Bronchial epithelial cell (primary cell): ENCODE measurements at regions not wholly inside any gene's neighbourhood (a gene's known extent, or its start where the extent isn't known, plus 50 kb on each side); places are given as distances from the start of the nearest gene placed in this dataset.

ENCODE experiments used
- DNase-seq: peaks from one replicate; pipeline ENCODE4 v3.0.0-alpha.2; 2010; ENCODE audit warnings: low read depth
- FAIRE-seq: peaks from 2 replicates; lab custom pipeline; 2011; peaks lifted over from hg19 to GRCh38; lab: Jason Lieb, UNC
- H3K27me3 ChIP-seq: 2 replicates; pipeline ENCODE4 v1.5.1; 2011; ENCODE audit warnings: low read length; ENCODE audit not compliant: control insufficient read depth, insufficient read depth
- H3K36me3 ChIP-seq: 2 replicates; pipeline ENCODE4 v1.5.1; 2011; ENCODE audit warnings: low read length; ENCODE audit not compliant: control insufficient read depth, insufficient read depth
- H3K4me3 ChIP-seq: 2 replicates; pipeline ENCODE4 v1.5.1; 2011; ENCODE audit warnings: mild to moderate bottlenecking, low read depth, low read length, control low read depth
- TF ChIP-seq, protein P1 (sequence below): IDR thresholded peaks from 2 replicates; pipeline ENCODE4 v1.5.1; 2011; ENCODE audit warnings: mild to moderate bottlenecking, moderate library complexity, low read length, control low read depth, inconsistent platforms; ENCODE audit not compliant: insufficient read depth, severe bottlenecking

- DNase-seq (peak; percentile 14), FAIRE-seq (no peak)
- Histone ChIP-seq H3K27me3 (no peaks in the 10 kb centered on the region), H3K4me3 (no peak overlapping the region), H3K36me3 (no peaks in the 10 kb centered on the region)
- TF ChIP-seq, protein P1, sequence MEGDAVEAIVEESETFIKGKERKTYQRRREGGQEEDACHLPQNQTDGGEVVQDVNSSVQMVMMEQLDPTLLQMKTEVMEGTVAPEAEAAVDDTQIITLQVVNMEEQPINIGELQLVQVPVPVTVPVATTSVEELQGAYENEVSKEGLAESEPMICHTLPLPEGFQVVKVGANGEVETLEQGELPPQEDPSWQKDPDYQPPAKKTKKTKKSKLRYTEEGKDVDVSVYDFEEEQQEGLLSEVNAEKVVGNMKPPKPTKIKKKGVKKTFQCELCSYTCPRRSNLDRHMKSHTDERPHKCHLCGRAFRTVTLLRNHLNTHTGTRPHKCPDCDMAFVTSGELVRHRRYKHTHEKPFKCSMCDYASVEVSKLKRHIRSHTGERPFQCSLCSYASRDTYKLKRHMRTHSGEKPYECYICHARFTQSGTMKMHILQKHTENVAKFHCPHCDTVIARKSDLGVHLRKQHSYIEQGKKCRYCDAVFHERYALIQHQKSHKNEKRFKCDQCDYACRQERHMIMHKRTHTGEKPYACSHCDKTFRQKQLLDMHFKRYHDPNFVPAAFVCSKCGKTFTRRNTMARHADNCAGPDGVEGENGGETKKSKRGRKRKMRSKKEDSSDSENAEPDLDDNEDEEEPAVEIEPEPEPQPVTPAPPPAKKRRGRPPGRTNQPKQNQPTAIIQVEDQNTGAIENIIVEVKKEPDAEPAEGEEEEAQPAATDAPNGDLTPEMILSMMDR = no peak
Measured at GRCh38 chr2:193476171-193476800, 1281.6 kb upstream of the TMEFF2 start.

- H3K27me3 ChIP-seq = no peaks in the 10 kb centered on the region
- TF ChIP-seq, protein P1 = no peak
- H3K4me3 ChIP-seq = no peak overlapping the region
- no peak for FAIRE-seq
- peak; percentile 5 for DNase-seq
- no peaks in the 10 kb centered on the region for H3K36me3 ChIP-seq
Measured at GRCh38 chr2:193475038-193475437, 1280.3 kb upstream of the TMEFF2 start.

DNA sequence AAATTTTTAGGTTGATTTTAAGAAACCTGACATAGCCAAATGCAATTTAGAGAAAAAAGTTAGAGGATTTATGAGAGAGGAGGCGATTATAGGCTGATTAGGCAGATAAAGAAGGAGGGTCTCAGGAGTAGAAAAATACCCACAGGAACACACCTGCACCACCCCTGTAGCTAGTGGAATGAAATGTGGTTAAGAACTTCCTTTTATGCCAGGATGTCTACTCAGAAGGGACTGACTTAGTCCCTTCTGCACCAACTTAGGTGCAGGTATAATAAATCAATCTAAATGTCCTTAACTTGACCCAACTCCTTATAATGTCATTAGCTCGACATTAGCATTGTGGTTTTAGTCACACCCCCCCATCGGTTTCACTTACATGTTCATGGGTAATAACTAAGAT is 1274.5 kb upstream of the TMEFF2 start:
- no peak for FAIRE-seq

GRCh38 chr2:193467276-193467987 is 1272.7 kb upstream of the TMEFF2 start:
- FAIRE-seq (no peak), DNase-seq (no peak)
- TF ChIP-seq, protein P1 = no peak
- no peaks in the 10 kb centered on the region for H3K27me3 ChIP-seq
- no peak overlapping the region for H3K4me3 ChIP-seq
- no peaks in the 10 kb centered on the region for H3K36me3 ChIP-seq

More for the DNA sequence above, 1274.5 kb upstream of the TMEFF2 start:
- no peak overlapping the region for H3K4me3 ChIP-seq
- no peaks in the 10 kb centered on the region for H3K27me3 ChIP-seq
- no peak for DNase-seq
- TF ChIP-seq, protein P1 = no peak
- H3K36me3 ChIP-seq = no peaks in the 10 kb centered on the region

DNA sequence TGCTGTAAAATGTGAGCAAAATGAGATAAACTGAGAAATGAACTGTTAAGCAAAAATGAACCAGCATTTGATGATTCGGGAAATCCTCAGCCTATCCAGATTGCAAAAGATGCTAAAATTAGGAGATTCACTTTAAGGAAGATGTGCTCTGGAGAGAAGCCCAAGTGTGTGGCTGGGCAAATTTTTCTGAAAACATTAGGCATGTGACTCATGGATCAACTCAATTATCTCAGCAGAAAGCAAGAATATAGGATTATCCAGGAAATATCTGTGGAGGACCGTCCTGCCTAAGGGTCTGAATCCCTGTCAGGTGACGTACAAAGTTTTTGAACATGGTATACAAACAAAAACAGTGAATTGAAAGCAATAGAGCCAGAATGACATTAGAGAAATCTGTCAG is 1268.3 kb upstream of the TMEFF2 start:
- TF ChIP-seq, protein P1 = no peak
- DNase-seq (no peak), FAIRE-seq (no peak)
- Histone ChIP-seq H3K27me3 (no peaks in the 10 kb centered on the region), H3K4me3 (no peak overlapping the region), H3K36me3 (no peaks in the 10 kb centered on the region)
